ENCODE measurements at regions not wholly inside any gene's neighbourhood (a gene's known extent, or its start where the extent isn't known, plus 50 kb on each side); places are given as distances from the start of the nearest gene placed in this dataset.

- Histone ChIP-seq H3K4me3 (no peak overlapping the region), H3K4me1 (ENCODE audit: low read depth) (no peaks in the 10 kb centered on the region), H3K27ac (no peak overlapping the region), H3K27me3 (no peaks in the 10 kb centered on the region), H3K9me3 (ENCODE audit: low read depth) (no peaks in the 10 kb centered on the region), H3K36me3 (no peaks in the 10 kb centered on the region)
- DNase-seq (ENCODE audit: low read depth in 1 of 2, low spot score in 1 of 2), result no peak
- TF ChIP-seq CTCF (IDR thresholded peaks at IDR 0.05; ENCODE audit: low read depth, low read length), result no peak
These were observed 99.4 kb upstream of the NCK2 start for GRCh38 chr2:105645031-105645937.

- peak in 1 of 2 donors; percentile 33 for DNase-seq (ENCODE audit: low read depth in 1 of 2, low spot score in 1 of 2)
- TF ChIP-seq CTCF (IDR thresholded peaks at IDR 0.05; ENCODE audit: low read depth, low read length), result no peak
- Histone ChIP-seq H3K27ac (no peak overlapping the region), H3K36me3 (no peaks in the 10 kb centered on the region), H3K4me3 (no peak overlapping the region), H3K4me1 (ENCODE audit: low read depth) (no peaks in the 10 kb centered on the region), H3K27me3 (no peaks in the 10 kb centered on the region), H3K9me3 (ENCODE audit: low read depth) (no peaks in the 10 kb centered on the region)
These were observed 100.3 kb upstream of the NCK2 start for GRCh38 chr2:105644174-105644980.

- Histone ChIP-seq H3K4me3 (no peak overlapping the region), H3K27me3 (no peaks in the 10 kb centered on the region), H3K27ac (no peak overlapping the region), H3K9me3 (ENCODE audit: low read depth) (no peaks in the 10 kb centered on the region), H3K4me1 (ENCODE audit: low read depth) (no peaks in the 10 kb centered on the region), H3K36me3 (no peaks in the 10 kb centered on the region)
- no peak for TF ChIP-seq CTCF (IDR thresholded peaks at IDR 0.05; ENCODE audit: low read depth, low read length)
- no peak for DNase-seq (ENCODE audit: low read depth in 1 of 2, low spot score in 1 of 2)
These were observed 101.1 kb upstream of the NCK2 start for GRCh38 chr2:105643405-105644173.

GRCh38 chr2:105641389-105641811, 103.3 kb upstream of the NCK2 start:
- no peak overlapping the region for H3K4me3 ChIP-seq

More at GRCh38 chr2:105641389-105641811, 103.3 kb upstream of the NCK2 start:
- Histone ChIP-seq H3K36me3 (no peaks in the 10 kb centered on the region), H3K27me3 (no peaks in the 10 kb centered on the region), H3K4me1 (ENCODE audit: low read depth) (no peaks in the 10 kb centered on the region), H3K27ac (no peak overlapping the region), H3K9me3 (ENCODE audit: low read depth) (no peaks in the 10 kb centered on the region)
- peak in 1 of 2 donors; percentile 31 for DNase-seq (ENCODE audit: low read depth in 1 of 2, low spot score in 1 of 2)
- TF ChIP-seq CTCF (IDR thresholded peaks at IDR 0.05; ENCODE audit: low read depth, low read length), result no peak

Data from cardiac muscle cell (in vitro differentiated cells and primary cell).